ENCODE measurements at regions not wholly inside any gene's neighbourhood (a gene's known extent, or its start where the extent isn't known, plus 50 kb on each side); places are given as distances from the start of the nearest gene placed in this dataset.
A peak's percentile ranks its signal among the peaks of the same experiment; 100 is the strongest.

GRCh38 chrX:69222103-69223090 lies 57.1 kb upstream of the PJA1 start:
- FAIRE-seq (no peak), DNase-seq (ENCODE audit: low read depth) (peak; percentile 69)
- H3K4me3 ChIP-seq (ENCODE audit: low read depth, low read length) = no peak overlapping the region
- H3K36me3 ChIP-seq (ENCODE audit: control insufficient read depth, insufficient read depth, low read length) = no peaks in the 10 kb centered on the region
- no peaks in the 10 kb centered on the region for H3K27me3 ChIP-seq (ENCODE audit: control insufficient read depth, insufficient read depth, low read length)
- peak; percentile 80 for TF ChIP-seq CTCF (IDR thresholded peaks at IDR 0.05; ENCODE audit: insufficient read depth, low read length, severe bottlenecking)

GRCh38 chrX:69221239-69222102 lies 56.2 kb upstream of the PJA1 start:
- H3K4me3 ChIP-seq (ENCODE audit: low read depth, low read length) = no peak overlapping the region
- DNase-seq (ENCODE audit: low read depth) (no peak), FAIRE-seq (no peak)
- no peaks in the 10 kb centered on the region for H3K36me3 ChIP-seq (ENCODE audit: control insufficient read depth, insufficient read depth, low read length)
- no peak for TF ChIP-seq CTCF (IDR thresholded peaks at IDR 0.05; ENCODE audit: insufficient read depth, low read length, severe bottlenecking)
- H3K27me3 ChIP-seq (ENCODE audit: control insufficient read depth, insufficient read depth, low read length) = no peaks in the 10 kb centered on the region

- FAIRE-seq = no peak
- Histone ChIP-seq H3K36me3 (ENCODE audit: control insufficient read depth, insufficient read depth, low read length) (no peaks in the 10 kb centered on the region), H3K4me3 (ENCODE audit: low read depth, low read length) (no peak overlapping the region), H3K27me3 (ENCODE audit: control insufficient read depth, insufficient read depth, low read length) (no peaks in the 10 kb centered on the region)
- no peak for DNase-seq (ENCODE audit: low read depth)
- no peak for TF ChIP-seq CTCF (IDR thresholded peaks at IDR 0.05; ENCODE audit: insufficient read depth, low read length, severe bottlenecking)
These were observed 53.2 kb upstream of the PJA1 start for GRCh38 chrX:69218407-69218997.

GRCh38 chrX:69216911-69217310 lies 51.7 kb upstream of the PJA1 start:
- DNase-seq (ENCODE audit: low read depth) = no peak
- TF ChIP-seq CTCF (IDR thresholded peaks at IDR 0.05; ENCODE audit: insufficient read depth, low read length, severe bottlenecking) = no peak
- H3K4me3 ChIP-seq (ENCODE audit: low read depth, low read length) = no peak overlapping the region

GRCh38 chrX:69216446-69216845 lies 51.2 kb upstream of the PJA1 start:
- TF ChIP-seq CTCF (IDR thresholded peaks at IDR 0.05; ENCODE audit: insufficient read depth, low read length, severe bottlenecking) = no peak
- FAIRE-seq (no peak), DNase-seq (ENCODE audit: low read depth) (no peak)
- H3K4me3 ChIP-seq (ENCODE audit: low read depth, low read length) = no peak overlapping the region
- H3K36me3 ChIP-seq (ENCODE audit: control insufficient read depth, insufficient read depth, low read length) = no peaks in the 10 kb centered on the region
- H3K27me3 ChIP-seq (ENCODE audit: control insufficient read depth, insufficient read depth, low read length) = no peaks in the 10 kb centered on the region

More at GRCh38 chrX:69216911-69217310, 51.7 kb upstream of the PJA1 start:
- no peak for FAIRE-seq
- no peaks in the 10 kb centered on the region for H3K27me3 ChIP-seq (ENCODE audit: control insufficient read depth, insufficient read depth, low read length)
- H3K36me3 ChIP-seq (ENCODE audit: control insufficient read depth, insufficient read depth, low read length) = no peaks in the 10 kb centered on the region
